HCT116 (cell line): ENCODE measurements at regions not wholly inside any gene's neighbourhood (a gene's known extent, or its start where the extent isn't known, plus 50 kb on each side); places are given as distances from the start of the nearest gene placed in this dataset.

ENCODE experiments used
- ATAC-seq: fragments of 200-7000 bp; cut with Tn5 transposase; 2 replicates; pipeline ENCODE4 v1.9.1; 2020; ENCODE audit warnings: mild to moderate bottlenecking, moderate library complexity
- BruUV-seq: library from RNA; stranded (reverse); fragments of 400-500 nt; replicated peaks from 2 replicates; lab custom pipeline; 2021; lab: Mats Ljungman, UMichigan
- CTCF ChIA-PET: fragments of 300-600 bp; sonication (Branson Sonifier 250); formaldehyde crosslinking; loops from one replicate; lab custom pipeline; 2021; ENCODE audit warnings: antibody characterized with exemption; lab: Charles Lee
- POLR2A ChIA-PET: fragments of 300-600, 350-600 bp; sonication (Branson Sonifier 250); formaldehyde crosslinking; loops from one replicate; lab custom pipeline; 2021; ENCODE audit warnings: antibody characterized with exemption; lab: Charles Lee
- RAD21 ChIA-PET, 2 experiments: fragments of 300-600 bp; sonication (Branson Sonifier 250); formaldehyde crosslinking; loops; one replicate each; lab custom pipeline; 2023; ENCODE audit warnings: low total read pairs in 2 of 2; ENCODE audit not compliant: uncharacterized antibody in 2 of 2, unreplicated experiment in 2 of 2, low non-redundant PET in 1 of 2; lab: Charles Lee
- DNase-seq: peaks from one replicate; pipeline ENCODE4 v3.0.0-alpha.2; 2010; ENCODE audit warnings: low read depth, low spot score
- H2AFZ ChIP-seq: fragments of 200-600 bp; shearing (Covaris generic), sonication (generic); 2 replicates; pipeline ENCODE4 v1.6.1; 2017; ENCODE audit warnings: low read depth, mixed run types, mixed read lengths, antibody characterized with exemption, low read length; ENCODE audit not compliant: poor library complexity, severe bottlenecking
- H3K27ac ChIP-seq: 2 replicates; pipeline ENCODE4 v1.5.1; 2012; ENCODE audit warnings: low read depth, low read length
- H3K27me3 ChIP-seq: fragments of 200-600 bp; sonication (generic); 2 replicates; pipeline ENCODE4 v1.6.1; 2016; ENCODE audit warnings: mixed run types, low read length, mixed read lengths; ENCODE audit not compliant: insufficient read depth
- H3K36me3 ChIP-seq, 2 experiments: fragments of 200-500 bp in 1 of 2; fragments of 200-600 bp in 1 of 2; sonication (Bioruptor generic) in 1 of 2; sonication (generic) in 1 of 2; 2 replicates each; pipeline versions ENCODE4 v1.5.1 to v1.6.1; 2014 to 2016; ENCODE audit warnings: low read length in 2 of 2, inconsistent platforms in 1 of 2, mixed read lengths in 1 of 2, mixed run types in 1 of 2; ENCODE audit not compliant: insufficient read depth in 2 of 2, control insufficient read depth in 1 of 2
- H3K4me1 ChIP-seq, 2 experiments: fragments of 200-600 bp in 1 of 2; sonication (generic) in 1 of 2; 2 replicates each; pipeline versions ENCODE4 v1.5.1 to v1.6.1; 2012 to 2017; ENCODE audit warnings: low read length in 2 of 2, inconsistent platforms in 1 of 2, mild to moderate bottlenecking in 1 of 2, mixed read lengths in 1 of 2, mixed run types in 1 of 2, moderate library complexity in 1 of 2; ENCODE audit not compliant: insufficient read depth in 2 of 2, control insufficient read depth in 1 of 2
- H3K4me2 ChIP-seq: fragments of 200-600 bp; sonication (generic); 2 replicates; pipeline ENCODE4 v1.6.1; 2017; ENCODE audit warnings: mixed run types, low read length, mixed read lengths
- H3K4me3 ChIP-seq, 2 experiments: fragments of 200-600 bp in 1 of 2; sonication (generic) in 1 of 2; replicated peaks in 1 of 2; 2 replicates each; pipeline ENCODE4 v1.5.1; 2011 to 2016; ENCODE audit warnings: low read length in 2 of 2, control low read depth in 1 of 2, low read depth in 1 of 2, mild to moderate bottlenecking in 1 of 2, mixed read lengths in 1 of 2, mixed run types in 1 of 2
- H3K79me2 ChIP-seq: fragments of 200-600 bp; sonication (generic); 2 replicates; pipeline ENCODE4 v1.6.1; 2017; ENCODE audit warnings: mild to moderate bottlenecking, mixed run types, low read length, moderate library complexity, mixed read lengths; ENCODE audit not compliant: insufficient read depth
- H3K9ac ChIP-seq: fragments of 200-600 bp; sonication (generic); 2 replicates; pipeline ENCODE4 v1.6.1; 2016; ENCODE audit warnings: low read length, mixed read lengths
- H3K9me2 ChIP-seq: fragments of 200-600 bp; sonication (generic), shearing (Covaris generic); 2 replicates; pipeline ENCODE4 v1.6.1; 2017; ENCODE audit warnings: mixed run types, mild to moderate bottlenecking, moderate library complexity; ENCODE audit not compliant: insufficient read depth
- H3K9me3 ChIP-seq, 2 experiments: fragments of 200-500 bp in 1 of 2; fragments of 200-600 bp in 1 of 2; sonication (Bioruptor generic) in 1 of 2; sonication (generic) in 1 of 2; 2 replicates each; pipeline ENCODE4 v1.6.1; 2014 to 2017; ENCODE audit warnings: low read length in 2 of 2, mixed read lengths in 2 of 2, inconsistent platforms in 1 of 2, low read depth in 1 of 2, mild to moderate bottlenecking in 1 of 2, mixed run types in 1 of 2, moderate library complexity in 1 of 2; ENCODE audit not compliant: control insufficient read depth in 1 of 2, insufficient read depth in 1 of 2
- H4K20me1 ChIP-seq: fragments of 200-600 bp; sonication (generic), shearing (Covaris generic); 2 replicates; pipeline ENCODE4 v1.6.1; 2017; ENCODE audit warnings: mixed run types, mild to moderate bottlenecking, moderate library complexity; ENCODE audit not compliant: insufficient read depth
- CBX3 ChIP-seq: IDR thresholded peaks from 2 replicates; pipeline ENCODE4 v1.6.1; 2012; ENCODE audit warnings: low read depth
- CEBPB ChIP-seq: IDR thresholded peaks from 2 replicates; pipeline ENCODE4 v1.6.1; 2012; ENCODE audit warnings: low read depth
- EGR1 ChIP-seq: IDR thresholded peaks from 2 replicates; pipeline ENCODE4 v1.6.1; 2012; ENCODE audit warnings: low read depth
- ELF1 ChIP-seq: IDR thresholded peaks from 2 replicates; pipeline ENCODE4 v1.6.1; 2012; ENCODE audit warnings: low read depth, borderline replicate concordance
- EZH2 ChIP-seq: fragments of 200-600 bp; sonication (generic); IDR thresholded peaks from 2 replicates; pipeline ENCODE4 v1.6.1; 2017; ENCODE audit warnings: antibody characterized with exemption, mixed run types
- EZH2phosphoT487 ChIP-seq: fragments of 200-600 bp; IDR thresholded peaks from 2 replicates; pipeline ENCODE4 v1.6.1; 2018; ENCODE audit warnings: antibody characterized with exemption, borderline replicate concordance
- REST ChIP-seq: IDR thresholded peaks from 2 replicates; pipeline ENCODE4 v1.6.1; 2012; ENCODE audit warnings: low read depth
- SRF ChIP-seq: IDR thresholded peaks from 2 replicates; pipeline ENCODE4 v1.6.1; 2012; ENCODE audit warnings: low read depth
- TCF7L2 ChIP-seq: IDR thresholded peaks from 2 replicates; pipeline ENCODE4 v1.7.0; 2011; ENCODE audit warnings: borderline replicate concordance, inconsistent platforms; ENCODE audit not compliant: insufficient read depth, insufficient read length; ENCODE audit errors: extremely low read depth
- YY1 ChIP-seq: IDR thresholded peaks from 2 replicates; pipeline ENCODE4 v1.6.1; 2011; ENCODE audit warnings: low read length, low read depth, moderate library complexity, mild to moderate bottlenecking; ENCODE audit not compliant: insufficient replicate concordance; ENCODE audit errors: extremely low read depth
- ZBTB33 ChIP-seq: IDR thresholded peaks from 2 replicates; pipeline ENCODE4 v1.6.1; 2011; ENCODE audit warnings: mild to moderate bottlenecking, low read length, moderate library complexity; ENCODE audit not compliant: insufficient replicate concordance; ENCODE audit errors: extremely low read depth
- ZFX ChIP-seq: fragments of 450-650 bp; IDR thresholded peaks from 2 replicates; pipeline ENCODE4 v1.6.1; 2017
- ZNF274 ChIP-seq: fragments of 200-500 bp; sonication (Bioruptor generic); IDR thresholded peaks from 2 replicates; pipeline ENCODE4 v1.6.1; 2014; ENCODE audit warnings: mild to moderate bottlenecking, low read depth, low read length, inconsistent platforms
- intact Hi-C: fragments of 100-400 bp; cut with micrococcal nuclease; formaldehyde crosslinking; loops from 2 replicates; pipeline ENCODE4 v1.10.0; 2022
- TF ChIP-seq, protein P1 (sequence below): IDR thresholded peaks from 2 replicates; pipeline ENCODE4 v1.6.1; 2012

GRCh38 chr12:90618586-90618985 is 336.4 kb downstream of the CCER1 start:
- no peak overlapping the region for H3K27ac ChIP-seq
- TF ChIP-seq YY1 = no peak
- TF ChIP-seq ZFX = no peak
- TF ChIP-seq ELF1 = no peak
- TF ChIP-seq CBX3 = no peak
- TF ChIP-seq EZH2phosphoT487 = no peak
- no peak for TF ChIP-seq EGR1
- no peak for TF ChIP-seq EZH2
- TF ChIP-seq REST = no peak
- no peak for TF ChIP-seq ZNF274
- TF ChIP-seq TCF7L2 = no peak
- TF ChIP-seq SRF = no peak
- TF ChIP-seq ZBTB33 = no peak
- no peak for TF ChIP-seq CEBPB
- TF ChIP-seq, protein P1, sequence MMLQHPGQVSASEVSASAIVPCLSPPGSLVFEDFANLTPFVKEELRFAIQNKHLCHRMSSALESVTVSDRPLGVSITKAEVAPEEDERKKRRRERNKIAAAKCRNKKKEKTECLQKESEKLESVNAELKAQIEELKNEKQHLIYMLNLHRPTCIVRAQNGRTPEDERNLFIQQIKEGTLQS = no peak
- H3K36me3 ChIP-seq = no peaks in the 10 kb centered on the region
- ATAC-seq (no peak), DNase-seq (no peak)
- H3K4me3 ChIP-seq = no peak overlapping the region
- no peak overlapping the region for H2AFZ ChIP-seq
- no peaks in the 10 kb centered on the region for H3K79me2 ChIP-seq
- H3K9ac ChIP-seq = no peak overlapping the region
- H3K9me2 ChIP-seq = no peaks in the 10 kb centered on the region
- H3K27me3 ChIP-seq = no peaks in the 10 kb centered on the region
- no TSS peak for BruUV-seq
- H3K4me1 ChIP-seq = no peaks in the 10 kb centered on the region
- no peaks in the 10 kb centered on the region for H4K20me1 ChIP-seq
- no peaks in the 10 kb centered on the region for H3K9me3 ChIP-seq
- ChIA-PET RAD21 (interaction anchor here in 1 of 2 experiments (0.7 kb wide), 1 partner anchor 148 kb away, joined by 3 read pairs; no protein-coding TSS in a partner anchor), CTCF (no interaction called here), POLR2A (no interaction called here)
- no peak overlapping the region for H3K4me2 ChIP-seq
- intact Hi-C loops = no loop called here
